SK-N-SH treated with all-trans-retinoic acid at 6 μM for 48 hours (cell line): ENCODE measurements at regions not wholly inside any gene's neighbourhood (a gene's known extent, or its start where the extent isn't known, plus 50 kb on each side); places are given as distances from the start of the nearest gene placed in this dataset.

Experiments used
- ARNTL ChIP-seq: fragments of 450-650 bp; formaldehyde crosslinking; IDR thresholded peaks from 2 replicates; pipeline ENCODE4 v1.5.0; 2020; ENCODE audit warnings: low read depth, mild to moderate bottlenecking, moderate library complexity, borderline replicate concordance
- BACH2 ChIP-seq: fragments of 250-450 bp; sonication (Bioruptor Pico); IDR thresholded peaks from 2 replicates; pipeline ENCODE4 v1.9.0; 2021; ENCODE audit warnings: mild to moderate bottlenecking, borderline replicate concordance
- CREB5 ChIP-seq: fragments of 250-450 bp; sonication (Bioruptor Pico); IDR thresholded peaks from 2 replicates; pipeline ENCODE4 v1.5.1; 2020; ENCODE audit warnings: low read depth, mild to moderate bottlenecking, moderate library complexity
- CSRNP3 ChIP-seq: fragments of 250-450 bp; sonication (Bioruptor Pico); IDR thresholded peaks from 2 replicates; pipeline ENCODE4 v1.5.1; 2021; ENCODE audit warnings: mild to moderate bottlenecking, moderate library complexity
- ESRRG ChIP-seq: fragments of 250-450 bp; sonication (Bioruptor Pico); IDR thresholded peaks from 2 replicates; pipeline ENCODE4 v1.6.1; 2021; ENCODE audit warnings: mild to moderate bottlenecking
- ISL1 ChIP-seq: fragments of 250-450 bp; sonication (Bioruptor Pico); IDR thresholded peaks from 2 replicates; pipeline ENCODE4 v2.1.2; 2022; ENCODE audit warnings: mild to moderate bottlenecking, moderate library complexity
- PATZ1 ChIP-seq: fragments of 250-450 bp; sonication (Bioruptor Pico); IDR thresholded peaks from 2 replicates; pipeline ENCODE4 v1.8.0; 2020; ENCODE audit warnings: mild to moderate bottlenecking, moderate library complexity, borderline replicate concordance
- RARB ChIP-seq: fragments of 250-450 bp; sonication (Bioruptor Pico); IDR thresholded peaks from 2 replicates; pipeline ENCODE4 v1.8.0; 2021; ENCODE audit warnings: mild to moderate bottlenecking, moderate library complexity
- SNAI2 ChIP-seq: fragments of 250-450 bp; sonication (Bioruptor Pico); IDR thresholded peaks from 2 replicates; pipeline ENCODE4 v1.5.0; 2020; ENCODE audit warnings: mild to moderate bottlenecking, moderate library complexity
- TSHZ2 ChIP-seq: fragments of 250-450 bp; sonication (Bioruptor Pico); IDR thresholded peaks from 2 replicates; pipeline ENCODE4 v1.5.0; 2020; ENCODE audit warnings: mild to moderate bottlenecking, moderate library complexity
- ZFP3 ChIP-seq: fragments of 250-450 bp; sonication (Bioruptor Pico); IDR thresholded peaks from 2 replicates; pipeline ENCODE4 v1.5.0; 2020; ENCODE audit warnings: mild to moderate bottlenecking, moderate library complexity
- ZFP30 ChIP-seq: fragments of 450-650 bp; formaldehyde crosslinking; IDR thresholded peaks from 2 replicates; pipeline ENCODE4 v1.5.0; 2022; ENCODE audit warnings: mild to moderate bottlenecking, moderate library complexity
- ZNF8 ChIP-seq: fragments of 450-650 bp; formaldehyde crosslinking; IDR thresholded peaks from 2 replicates; pipeline ENCODE4 v1.5.0; 2020; ENCODE audit warnings: mild to moderate bottlenecking, moderate library complexity

- TF ChIP-seq CSRNP3 (no peak), BACH2 (CRISPR knock-in tag) (no peak), TSHZ2 (CRISPR knock-in tag) (no peak), ZFP30 (CRISPR knock-in tag) (no peak), PATZ1 (CRISPR knock-in tag) (no peak), ZNF8 (CRISPR knock-in tag) (no peak), ESRRG (CRISPR knock-in tag) (no peak), SNAI2 (no peak), RARB (no peak), ISL1 (CRISPR knock-in tag) (no peak), ARNTL (CRISPR knock-in tag) (no peak), CREB5 (no peak), ZFP3 (CRISPR knock-in tag) (no peak)
Observed at GRCh38 chr15:79674124-79674465, 222.7 kb downstream of the MTHFS start.
